Endodermal cell (in vitro differentiated cells): ENCODE measurements at regions not wholly inside any gene's neighbourhood (a gene's known extent, or its start where the extent isn't known, plus 50 kb on each side); places are given as distances from the start of the nearest gene placed in this dataset.

ENCODE experiments used
- DNase-seq: peaks from one replicate; pipeline ENCODE4 v3.0.0-alpha.2; 2017
- H3K27ac ChIP-seq: 2 replicates; pipeline ENCODE4 v1.5.1; 2013; ENCODE audit warnings: mild to moderate bottlenecking, low read depth, low read length, moderate library complexity
- H3K27me3 ChIP-seq: 2 replicates; pipeline ENCODE4 v1.6.1; 2013; ENCODE audit warnings: mild to moderate bottlenecking, low read length, moderate library complexity; ENCODE audit not compliant: insufficient read depth, control insufficient read depth, poor library complexity, severe bottlenecking
- H3K36me3 ChIP-seq: 2 replicates; pipeline ENCODE4 v1.7.0; 2013; ENCODE audit warnings: mild to moderate bottlenecking, low read length, moderate library complexity; ENCODE audit not compliant: control insufficient read depth, insufficient read depth
- H3K4me1 ChIP-seq: one replicate; pipeline ENCODE4 v1.7.0; 2013; ENCODE audit warnings: low read length; ENCODE audit not compliant: control insufficient read depth, insufficient read depth
- H3K4me3 ChIP-seq: 2 replicates; pipeline ENCODE4 v1.5.1; 2013; ENCODE audit warnings: mild to moderate bottlenecking, low read length, moderate library complexity
- H3K9ac ChIP-seq: 2 replicates; pipeline ENCODE4 v1.6.1; 2013; ENCODE audit warnings: mild to moderate bottlenecking, low read length, moderate library complexity; ENCODE audit not compliant: poor library complexity, severe bottlenecking; ENCODE audit errors: extremely low read depth
- H3K9me3 ChIP-seq: 2 replicates; pipeline ENCODE4 v1.6.1; 2013; ENCODE audit warnings: mild to moderate bottlenecking, low read length, moderate library complexity; ENCODE audit not compliant: control insufficient read depth
- H3K27ac Mint-ChIP-seq: 2 replicates; pipeline ENCODE4 v1.8.0; 2020; ENCODE audit warnings: mixed read lengths
- H3K27me3 Mint-ChIP-seq: 2 replicates; pipeline ENCODE4 v1.8.0; 2021; ENCODE audit warnings: mild to moderate bottlenecking, mixed read lengths; ENCODE audit not compliant: insufficient read depth
- H3K36me3 Mint-ChIP-seq: 2 replicates; pipeline ENCODE4 v1.8.0; 2020; ENCODE audit warnings: low read depth, mixed read lengths
- H3K4me1 Mint-ChIP-seq: 2 replicates; pipeline ENCODE4 v1.8.0; 2020; ENCODE audit warnings: mixed read lengths
- H3K4me3 Mint-ChIP-seq: 2 replicates; pipeline ENCODE4 v1.8.0; 2020; ENCODE audit warnings: mild to moderate bottlenecking, moderate library complexity, mixed read lengths
- H3K9me3 Mint-ChIP-seq: 2 replicates; pipeline ENCODE4 v1.8.0; 2020; ENCODE audit warnings: mild to moderate bottlenecking, mixed read lengths
- CTCF ChIP-seq: fragments of 200-600 bp; sonication (generic); conservative IDR thresholded peaks from 2 replicates; pipeline ENCODE4 v1.5.0; 2021; ENCODE audit warnings: antibody characterized with exemption, mild to moderate bottlenecking
- WGBS, 2 experiments: methylation state at CpG; one replicate each; pipeline versions ENCODE4 v1.1.5 to v1.1.7; 2013; ENCODE audit warnings: missing lambda C conversion rate in 2 of 2, mixed read lengths in 1 of 2; ENCODE audit not compliant: insufficient coverage in 1 of 2, insufficient read length in 1 of 2; 5-methylcytosine and 5-hydroxymethylcytosine counted together

- H3K4me3 Mint-ChIP-seq: no peak overlapping the region
- Histone ChIP-seq H3K9ac (no peak overlapping the region), H3K36me3 (no peaks in the 10 kb centered on the region), H3K27me3 (no peaks in the 10 kb centered on the region), H3K9me3 (no peaks in the 10 kb centered on the region), H3K4me1 (no peaks in the 10 kb centered on the region), H3K4me3 (no peak overlapping the region), H3K27ac (no peak overlapping the region)
- H3K4me1 Mint-ChIP-seq: no peaks in the 10 kb centered on the region
- peak; percentile 33 for DNase-seq
- no peaks in the 10 kb centered on the region for H3K36me3 Mint-ChIP-seq
- no peak overlapping the region for H3K27ac Mint-ChIP-seq
- no peaks in the 10 kb centered on the region for H3K9me3 Mint-ChIP-seq
- peak; percentile 45 for TF ChIP-seq CTCF
- H3K27me3 Mint-ChIP-seq: peaks cover 1% of the 10 kb centered on the region
- 94 to 100% methylated on average over 4 to 8 of the region's 8 CpGs for WGBS, 2 experiments
These were observed 149.4 kb downstream of the KCNJ12 start for GRCh38 chr17:21525464-21526130.

GRCh38 chr17:21528031-21528695, 152.0 kb downstream of the KCNJ12 start:
- Mint-ChIP-seq H3K27me3 (no peaks in the 10 kb centered on the region), H3K36me3 (peaks cover 3% of the 10 kb centered on the region), H3K27ac (no peak overlapping the region), H3K4me3 (no peak overlapping the region), H3K4me1 (no peaks in the 10 kb centered on the region), H3K9me3 (no peaks in the 10 kb centered on the region)
- H3K9me3 ChIP-seq: no peaks in the 10 kb centered on the region
- H3K36me3 ChIP-seq: peaks cover 15% of the 10 kb centered on the region
- H3K4me1 ChIP-seq: no peaks in the 10 kb centered on the region
- H3K9ac ChIP-seq: no peak overlapping the region
- no peaks in the 10 kb centered on the region for H3K27me3 ChIP-seq
- no peak for DNase-seq
- H3K27ac ChIP-seq: no peak overlapping the region
- H3K4me3 ChIP-seq: no peak overlapping the region
- TF ChIP-seq CTCF: no peak
- WGBS, 2 experiments: 92 to 94% methylated on average over 7 to 9 of the region's 9 CpGs

GRCh38 chr17:21530311-21530710, 154.2 kb downstream of the KCNJ12 start:
- no peaks in the 10 kb centered on the region for H3K27me3 Mint-ChIP-seq
- Histone ChIP-seq H3K36me3 (peaks cover 36% of the 10 kb centered on the region), H3K9me3 (no peaks in the 10 kb centered on the region), H3K4me1 (no peaks in the 10 kb centered on the region), H3K27ac (no peak overlapping the region), H3K9ac (no peak overlapping the region), H3K4me3 (no peak overlapping the region), H3K27me3 (no peaks in the 10 kb centered on the region)
- no peaks in the 10 kb centered on the region for H3K9me3 Mint-ChIP-seq
- no peak for DNase-seq
- WGBS, 2 experiments: 76 to 88% methylated on average over 5 of the region's 5 CpGs
- H3K4me3 Mint-ChIP-seq: no peak overlapping the region
- peaks cover 15% of the 10 kb centered on the region for H3K36me3 Mint-ChIP-seq
- no peak for TF ChIP-seq CTCF
- no peak overlapping the region for H3K27ac Mint-ChIP-seq
- H3K4me1 Mint-ChIP-seq: no peaks in the 10 kb centered on the region
